ENCODE measurements at regions not wholly inside any gene's neighbourhood (a gene's known extent, or its start where the extent isn't known, plus 50 kb on each side); places are given as distances from the start of the nearest gene placed in this dataset.

DNA sequence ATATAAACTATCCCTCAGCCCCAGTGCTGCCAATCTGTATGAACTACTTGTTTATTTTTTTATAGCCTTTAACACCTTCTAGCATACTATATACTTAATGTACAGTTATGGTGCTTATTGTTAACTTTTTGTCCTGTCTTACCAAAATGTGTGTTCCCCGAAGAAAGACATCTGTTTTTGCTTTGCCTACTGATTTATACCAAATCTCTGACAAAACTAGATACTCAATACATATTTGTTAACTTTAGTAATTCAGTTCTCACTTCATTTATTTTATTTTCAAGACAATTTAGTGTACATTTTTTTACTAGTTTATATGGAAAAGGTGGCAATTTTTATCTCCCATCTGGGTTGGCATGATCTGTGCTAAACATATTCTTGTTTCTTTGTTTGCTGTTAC is 824.3 kb upstream of the ATXN8OS start:
- no peak for TF ChIP-seq POLR2A (IDR thresholded peaks at IDR 0.05)
- TF ChIP-seq, protein P1, sequence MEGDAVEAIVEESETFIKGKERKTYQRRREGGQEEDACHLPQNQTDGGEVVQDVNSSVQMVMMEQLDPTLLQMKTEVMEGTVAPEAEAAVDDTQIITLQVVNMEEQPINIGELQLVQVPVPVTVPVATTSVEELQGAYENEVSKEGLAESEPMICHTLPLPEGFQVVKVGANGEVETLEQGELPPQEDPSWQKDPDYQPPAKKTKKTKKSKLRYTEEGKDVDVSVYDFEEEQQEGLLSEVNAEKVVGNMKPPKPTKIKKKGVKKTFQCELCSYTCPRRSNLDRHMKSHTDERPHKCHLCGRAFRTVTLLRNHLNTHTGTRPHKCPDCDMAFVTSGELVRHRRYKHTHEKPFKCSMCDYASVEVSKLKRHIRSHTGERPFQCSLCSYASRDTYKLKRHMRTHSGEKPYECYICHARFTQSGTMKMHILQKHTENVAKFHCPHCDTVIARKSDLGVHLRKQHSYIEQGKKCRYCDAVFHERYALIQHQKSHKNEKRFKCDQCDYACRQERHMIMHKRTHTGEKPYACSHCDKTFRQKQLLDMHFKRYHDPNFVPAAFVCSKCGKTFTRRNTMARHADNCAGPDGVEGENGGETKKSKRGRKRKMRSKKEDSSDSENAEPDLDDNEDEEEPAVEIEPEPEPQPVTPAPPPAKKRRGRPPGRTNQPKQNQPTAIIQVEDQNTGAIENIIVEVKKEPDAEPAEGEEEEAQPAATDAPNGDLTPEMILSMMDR (IDR thresholded peaks at IDR 0.05) = no peak

Data from upper lobe of left lung (tissue), 4 donors.